GM21786 (cell line): ENCODE measurements at regions not wholly inside any gene's neighbourhood (a gene's known extent, or its start where the extent isn't known, plus 50 kb on each side); places are given as distances from the start of the nearest gene placed in this dataset.
"Not testable (repeated sequence)": the region's sequence is repeated elsewhere in the genome, so short reads cannot be mapped to it uniquely, and the experiment has no call there.

Experiments used
- ATAC-seq: cut with Tn5 transposase; IDR thresholded peaks from one replicate; pipeline ENCODE4 v1.9.1; 2021; ENCODE audit not compliant: unreplicated experiment

DNA sequence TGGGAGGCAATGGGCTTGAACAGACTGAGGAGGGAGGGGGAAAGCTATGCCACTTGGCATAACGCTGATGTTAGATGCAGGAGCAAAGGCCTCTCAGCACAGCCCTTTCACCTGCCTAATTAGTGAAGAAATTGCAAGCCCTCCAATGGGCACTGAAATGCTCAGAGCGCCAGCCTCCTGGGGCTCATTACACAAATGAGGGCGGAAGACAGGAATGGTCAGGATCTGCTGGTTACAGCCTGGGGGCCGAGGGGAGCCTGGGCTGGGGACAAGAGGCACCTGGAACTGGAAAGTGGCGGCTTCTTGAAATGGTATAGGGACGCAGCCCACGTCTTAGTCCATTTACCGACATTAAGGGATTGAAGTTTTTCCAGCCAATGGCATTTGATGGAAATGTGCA lies 50.2 kb upstream of the PLET1 start:
- ATAC-seq: no peak

DNA sequence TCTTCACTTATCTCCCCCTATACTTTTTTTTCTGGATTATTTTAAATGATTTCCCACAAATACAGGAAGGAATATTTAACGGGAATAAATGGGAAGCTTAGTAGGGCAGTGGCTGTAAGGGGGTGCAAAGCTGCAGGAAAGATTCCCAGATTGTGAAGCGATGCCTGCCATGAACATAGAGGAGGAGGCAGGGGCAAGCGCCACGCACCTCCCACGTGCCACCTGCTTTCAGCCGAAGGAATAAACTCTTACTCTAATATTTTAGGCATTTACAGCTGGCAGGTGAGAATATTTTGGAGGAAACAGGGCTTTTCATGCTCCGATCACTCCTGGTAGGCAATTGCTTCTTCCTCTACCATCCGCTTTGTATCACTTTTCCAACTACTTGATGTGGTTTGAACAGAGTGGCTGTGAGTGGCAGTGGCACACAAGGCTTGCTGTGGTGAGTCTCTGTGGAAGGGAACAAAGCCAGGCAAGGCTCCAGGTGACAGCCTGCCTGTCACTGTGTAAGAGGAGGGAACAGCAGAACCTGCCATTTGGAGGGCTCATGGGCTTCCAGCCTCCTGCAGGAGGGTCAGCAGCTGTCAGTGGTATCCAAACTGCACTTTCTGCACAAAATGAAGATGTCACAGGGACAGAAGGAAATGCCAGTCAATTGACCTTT lies 54.5 kb upstream of the PLET1 start:
- ATAC-seq: no peak

- no peak for ATAC-seq
Observed at GRCh38 chr11:112315861-112316739, 55.4 kb upstream of the PLET1 start.

DNA sequence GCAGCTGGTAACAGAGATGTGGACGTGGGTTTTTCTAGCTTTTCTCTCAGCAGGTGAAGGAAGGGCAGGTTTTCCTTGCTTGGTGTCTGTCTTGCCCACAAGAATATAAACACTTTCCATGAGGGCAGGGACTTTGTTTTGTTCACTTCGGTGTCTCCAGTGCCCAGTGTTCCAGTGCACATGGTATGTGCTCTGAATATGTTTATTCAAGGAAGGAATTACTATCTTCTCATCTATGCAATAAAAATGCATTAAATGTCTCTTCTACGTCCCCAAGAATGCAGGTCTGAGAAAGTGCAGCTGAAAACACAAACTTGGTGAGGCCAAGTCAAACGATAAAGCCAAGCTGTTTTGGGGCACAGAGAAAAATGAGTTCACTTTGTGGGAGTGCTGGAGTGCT lies 56.3 kb upstream of the PLET1 start:
- ATAC-seq: no peak

DNA sequence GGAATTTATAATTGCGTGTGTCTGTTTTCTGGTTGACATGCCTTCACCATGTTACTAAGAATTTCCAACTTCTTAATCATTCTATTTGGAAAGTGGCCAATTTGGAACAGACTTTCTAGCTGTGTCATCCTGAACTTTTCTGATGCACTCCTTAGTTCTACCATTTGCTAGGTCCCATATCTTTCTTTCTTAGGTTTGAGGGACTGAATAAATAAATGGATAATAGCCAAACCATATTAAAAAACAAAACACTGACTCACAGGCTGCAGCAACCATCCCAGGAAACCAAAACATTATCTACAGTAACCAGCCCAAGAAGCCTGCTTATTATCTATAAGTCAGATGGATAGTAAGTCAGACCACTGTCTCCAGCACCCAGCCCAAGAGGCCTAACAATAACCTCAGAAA lies 57.5 kb upstream of the PLET1 start:
- ATAC-seq: no peak

GRCh38 chr11:112318661-112319060 lies 58.0 kb upstream of the PLET1 start:
- no peak for ATAC-seq

DNA sequence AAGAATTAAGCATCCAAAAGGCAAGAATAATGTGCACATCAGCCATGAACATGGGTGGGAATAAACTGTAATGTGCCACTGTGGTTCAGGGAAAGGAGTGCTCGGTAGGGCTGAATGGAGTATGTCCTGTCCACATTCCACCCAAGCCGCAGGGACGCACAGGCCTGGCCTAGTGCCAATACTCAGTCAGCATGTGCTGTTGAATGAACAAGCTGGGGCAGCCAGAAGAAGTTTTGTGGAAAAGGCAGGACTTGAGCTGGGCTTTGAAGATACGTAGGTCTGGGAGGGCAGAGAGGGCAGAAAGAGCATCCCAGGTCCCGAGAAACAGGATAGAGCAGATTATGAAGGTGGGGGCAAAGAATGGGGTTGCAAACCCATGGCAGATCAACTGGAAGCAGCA lies 60.0 kb upstream of the PLET1 start:
- ATAC-seq: no peak

DNA sequence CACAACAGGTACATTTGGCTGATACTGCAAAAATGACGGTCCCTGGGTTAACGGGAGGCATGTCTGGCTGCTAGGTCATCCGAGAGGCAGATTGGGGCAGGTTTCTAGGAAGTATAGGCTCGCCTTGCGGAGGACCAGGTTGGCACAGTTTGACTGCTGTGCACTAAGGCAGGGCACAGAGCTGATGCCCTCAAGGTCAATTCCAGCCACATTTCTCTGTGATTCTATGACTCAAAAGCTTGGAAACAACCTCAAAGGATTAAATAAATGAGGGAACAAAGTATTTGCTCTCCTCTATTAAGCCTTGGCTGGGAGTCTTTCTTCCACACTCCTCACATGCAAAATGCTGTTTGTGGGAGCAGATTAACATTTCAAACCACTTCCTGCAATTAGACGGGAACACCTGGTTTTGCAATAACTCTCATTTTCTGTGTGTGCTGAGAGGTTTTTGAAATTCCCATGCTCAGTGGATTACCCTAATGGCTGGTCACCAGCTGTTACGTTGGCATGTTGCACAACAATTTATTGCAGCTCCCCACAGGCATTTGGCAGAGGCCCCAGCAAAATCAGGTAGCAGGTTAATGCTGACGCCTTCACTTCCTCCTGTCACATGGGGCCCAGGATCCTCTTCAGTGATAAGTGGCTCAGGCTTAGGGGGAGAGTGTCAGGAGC lies 61.0 kb upstream of the PLET1 start:
- ATAC-seq: no peak

GRCh38 chr11:112322173-112322790 lies 61.6 kb upstream of the PLET1 start:
- ATAC-seq: no peak

DNA sequence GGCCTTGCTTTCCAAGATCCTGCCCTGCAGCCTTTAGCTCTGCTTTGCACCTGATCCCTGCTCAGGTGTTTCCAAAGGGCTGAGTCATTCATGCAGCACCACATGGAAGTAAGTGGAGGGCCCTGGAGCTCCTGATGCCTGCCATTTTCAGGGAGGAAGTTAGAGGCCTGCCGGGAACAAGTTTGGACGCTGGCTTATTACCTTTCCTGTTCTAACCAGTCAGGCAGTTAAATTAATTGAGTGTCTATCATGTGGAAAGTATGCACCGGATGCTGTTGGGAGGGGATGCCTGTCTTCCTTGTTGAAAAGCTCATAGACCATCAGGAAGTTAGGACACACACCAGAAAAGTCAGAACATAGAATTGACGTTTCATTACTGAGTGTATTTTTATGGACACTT lies 73.7 kb upstream of the PLET1 start:
- no peak for ATAC-seq

GRCh38 chr11:112336356-112336886 lies 75.8 kb upstream of the PLET1 start:
- no peak for ATAC-seq

- ATAC-seq: no peak
Observed at GRCh38 chr11:112339566-112339965, 78.9 kb upstream of the PLET1 start.

DNA sequence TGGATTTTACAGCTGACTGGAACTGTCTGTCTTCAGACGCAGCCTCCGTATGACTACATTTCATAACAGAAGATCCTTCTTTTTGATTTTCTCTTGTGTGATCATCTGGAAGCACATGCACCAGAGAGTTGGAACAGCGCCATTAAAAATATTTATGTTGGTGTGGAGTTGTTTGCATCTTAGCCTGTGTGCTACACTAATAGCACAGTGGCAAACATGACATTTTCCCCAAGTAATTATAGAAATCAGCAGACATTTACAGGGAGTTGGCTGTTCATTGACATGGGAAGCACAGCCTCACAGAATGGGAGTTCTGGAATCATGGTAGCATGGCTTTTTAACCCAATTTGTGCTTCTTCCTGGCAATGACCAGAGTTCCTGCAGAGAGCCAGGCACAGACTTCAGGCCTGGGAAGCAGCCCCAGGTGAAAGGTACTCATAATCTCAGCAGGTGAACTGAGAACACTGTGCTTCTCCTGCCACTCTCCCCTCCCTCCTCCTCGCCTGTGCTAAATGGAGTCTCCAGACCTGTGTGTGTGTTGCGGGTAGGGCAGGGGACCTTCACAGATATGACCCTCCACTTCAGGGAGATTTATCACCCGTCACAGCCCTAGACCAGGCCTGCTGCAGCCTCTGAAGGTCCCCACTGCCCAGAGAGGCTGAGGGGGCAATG lies 82.8 kb upstream of the PLET1 start:
- no peak for ATAC-seq

- no peak for ATAC-seq
Observed at GRCh38 chr11:112344040-112344413, 83.4 kb upstream of the PLET1 start.

DNA sequence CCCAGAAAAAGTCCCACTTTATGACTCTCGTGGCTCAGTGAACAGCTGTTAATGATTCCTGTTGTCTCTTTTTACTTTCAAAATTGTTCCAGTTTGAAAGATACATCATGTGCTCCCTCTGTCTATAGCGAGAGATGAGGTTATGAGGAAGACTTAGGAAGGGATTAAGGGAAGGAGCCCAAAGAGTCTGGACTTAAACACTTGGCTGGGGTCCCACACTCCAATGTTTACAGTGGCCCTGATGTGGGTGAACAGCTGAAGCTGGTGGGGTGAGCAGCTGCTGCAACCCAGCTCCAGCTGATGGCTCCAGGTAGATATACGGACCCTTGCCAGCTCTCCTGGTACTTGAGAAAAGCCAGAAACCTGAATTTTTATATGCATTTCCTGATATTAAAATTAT lies 84.5 kb upstream of the PLET1 start:
- ATAC-seq: no peak

- no peak for ATAC-seq
Observed at GRCh38 chr11:112345706-112346105, 85.0 kb upstream of the PLET1 start.

- no peak for ATAC-seq
Observed at GRCh38 chr11:112346586-112346985, 85.9 kb upstream of the PLET1 start.

DNA sequence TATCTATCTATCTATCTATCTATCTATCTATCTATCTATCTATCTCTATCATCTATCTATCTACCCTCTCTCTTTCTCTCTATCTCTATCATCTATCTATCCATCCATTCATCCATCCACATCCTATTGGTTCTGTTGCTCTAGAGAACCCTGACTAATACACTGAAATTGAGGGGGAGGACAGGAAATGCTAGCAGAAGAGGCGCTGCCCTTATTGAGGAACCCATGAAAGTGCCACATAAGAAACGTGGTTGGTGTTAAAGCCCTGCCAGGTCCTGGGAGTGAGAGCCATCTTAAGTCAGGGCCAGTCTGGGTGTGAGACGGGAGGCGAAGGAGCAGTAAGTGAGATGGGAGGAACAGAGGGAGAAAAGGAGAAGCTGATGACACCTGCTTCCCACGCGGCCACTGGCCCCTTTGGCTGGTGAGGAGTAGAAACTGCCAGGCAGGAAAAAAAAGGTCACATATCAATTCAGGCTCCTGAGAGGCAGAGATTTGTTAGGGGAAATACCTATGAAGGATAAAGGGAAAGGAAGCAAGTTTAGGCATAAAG lies 87.9 kb upstream of the PLET1 start:
- ATAC-seq: no peak

DNA sequence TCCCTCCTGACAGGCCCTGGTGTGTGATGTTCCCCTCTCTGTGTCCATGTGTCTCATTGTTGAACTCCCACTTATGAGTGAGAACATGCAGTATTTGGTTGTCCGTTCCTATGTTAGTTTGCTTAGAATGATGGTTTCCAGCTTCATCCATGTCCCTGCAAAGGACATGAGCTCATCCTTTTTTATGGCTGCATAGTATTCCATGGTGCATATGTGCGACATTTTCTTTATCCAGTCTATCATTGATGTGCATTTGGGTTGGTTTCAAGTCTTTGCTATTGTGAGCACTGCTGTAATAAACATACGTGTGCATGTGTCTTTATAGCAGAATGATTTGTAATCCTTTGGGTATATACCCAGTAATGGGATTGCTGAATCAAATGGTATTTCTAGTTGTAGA lies 90.8 kb upstream of the PLET1 start:
- ATAC-seq: not testable (repeated sequence)

GRCh38 chr11:112352907-112353306 lies 92.2 kb upstream of the PLET1 start:
- no peak for ATAC-seq
